ELF-1 (cell line): ENCODE measurements at regions not wholly inside any gene's neighbourhood (a gene's known extent, or its start where the extent isn't known, plus 50 kb on each side); places are given as distances from the start of the nearest gene placed in this dataset.

ENCODE experiments used
- DNase-seq: peaks from one replicate; pipeline ENCODE4 v3.0.0-alpha.2; 2016; ENCODE audit warnings: low read depth, low spot score

- no peak for DNase-seq
Measured at GRCh38 chr16:9458816-9459215, 367.4 kb downstream of the HAPSTR1 start.

- DNase-seq: no peak
Measured at GRCh38 chr16:9462984-9463383, 371.5 kb downstream of the HAPSTR1 start.

GRCh38 chr16:9463461-9463860 lies 372.0 kb downstream of the HAPSTR1 start:
- DNase-seq: no peak

GRCh38 chr16:9465161-9465560 lies 373.7 kb downstream of the HAPSTR1 start:
- DNase-seq: no peak

- no peak for DNase-seq
Measured at GRCh38 chr16:9469512-9469911, 378.1 kb downstream of the HAPSTR1 start.

GRCh38 chr16:9476744-9477143 lies 385.3 kb downstream of the HAPSTR1 start:
- no peak for DNase-seq

GRCh38 chr16:9479008-9479407 lies 387.6 kb downstream of the HAPSTR1 start:
- DNase-seq: no peak

GRCh38 chr16:9480503-9480902 lies 389.1 kb downstream of the HAPSTR1 start:
- DNase-seq: no peak

GRCh38 chr16:9481747-9482730 lies 390.6 kb downstream of the HAPSTR1 start:
- no peak for DNase-seq

GRCh38 chr16:9484426-9484825 lies 393.0 kb downstream of the HAPSTR1 start:
- no peak for DNase-seq

- DNase-seq: no peak
Measured at GRCh38 chr16:9484881-9485280, 393.4 kb downstream of the HAPSTR1 start.

GRCh38 chr16:9489835-9490467 lies 398.5 kb downstream of the HAPSTR1 start:
- no peak for DNase-seq

GRCh38 chr16:9495824-9496223 lies 404.4 kb downstream of the HAPSTR1 start:
- DNase-seq: no peak

- no peak for DNase-seq
Measured at GRCh38 chr16:9497750-9498149, 406.3 kb downstream of the HAPSTR1 start.

- peak; percentile 34 for DNase-seq
Measured at GRCh38 chr16:9499941-9500593, 408.6 kb downstream of the HAPSTR1 start.

GRCh38 chr16:9500872-9501271 lies 409.4 kb downstream of the HAPSTR1 start:
- no peak for DNase-seq

- no peak for DNase-seq
Measured at GRCh38 chr16:9503251-9503984, 412.0 kb downstream of the HAPSTR1 start.

- no peak for DNase-seq
Measured at GRCh38 chr16:9508328-9508936, 417.0 kb downstream of the HAPSTR1 start.

GRCh38 chr16:9509663-9510062 lies 418.2 kb downstream of the HAPSTR1 start:
- no peak for DNase-seq

- DNase-seq: no peak
Measured at GRCh38 chr16:9511389-9511788, 419.9 kb downstream of the HAPSTR1 start.

GRCh38 chr16:9516444-9516843 lies 425.0 kb downstream of the HAPSTR1 start:
- no peak for DNase-seq
